DMS79 (cell line): ENCODE measurements at regions not wholly inside any gene's neighbourhood (a gene's known extent, or its start where the extent isn't known, plus 50 kb on each side); places are given as distances from the start of the nearest gene placed in this dataset.
"Not testable (repeated sequence)": the region's sequence is repeated elsewhere in the genome, so short reads cannot be mapped to it uniquely, and the experiment has no call there.

ENCODE experiments used
- DNase-seq: peaks from one replicate; lab custom pipeline; 2025; lab: John Stamatoyannopoulos, UW

DNA sequence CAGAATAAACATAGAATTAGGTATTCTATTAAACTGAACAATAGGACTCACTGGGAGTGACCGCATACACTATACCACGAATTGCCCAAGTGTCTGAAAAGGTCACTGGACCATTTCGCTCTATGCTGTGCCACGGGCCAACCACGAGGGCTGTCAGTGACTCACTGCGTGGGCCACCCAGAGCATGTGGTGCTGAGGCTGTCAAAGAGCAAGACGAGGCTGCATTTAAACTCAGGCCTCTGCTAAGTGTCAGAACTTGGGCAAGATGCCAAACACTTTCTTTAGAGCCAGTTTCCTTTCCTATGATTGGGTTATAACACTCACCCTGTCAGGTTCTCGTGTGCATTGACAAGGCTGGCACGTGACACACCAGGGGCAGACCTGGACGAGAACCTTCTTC lies 97.5 kb downstream of the SH3YL1 start:
- peak; percentile 22 for DNase-seq

DNA sequence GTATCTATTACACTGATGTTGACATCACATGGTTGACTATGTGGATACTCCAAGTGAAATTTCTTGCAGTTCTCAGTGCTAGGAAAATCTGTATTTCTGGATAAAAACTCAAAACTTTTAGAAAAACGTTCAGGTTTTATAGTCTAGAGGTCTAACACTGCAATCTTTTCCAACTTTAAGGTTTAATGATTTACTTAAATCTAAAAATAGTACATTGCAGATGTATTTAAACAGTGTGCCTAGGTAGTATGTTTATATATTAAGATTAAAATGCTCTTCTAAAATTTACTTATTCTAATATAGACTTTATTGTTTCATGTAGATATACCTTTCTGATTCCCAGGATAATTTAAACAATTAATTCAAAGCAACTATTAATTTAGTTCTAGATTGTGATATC lies 98.3 kb downstream of the SH3YL1 start:
- DNase-seq, result no peak

DNA sequence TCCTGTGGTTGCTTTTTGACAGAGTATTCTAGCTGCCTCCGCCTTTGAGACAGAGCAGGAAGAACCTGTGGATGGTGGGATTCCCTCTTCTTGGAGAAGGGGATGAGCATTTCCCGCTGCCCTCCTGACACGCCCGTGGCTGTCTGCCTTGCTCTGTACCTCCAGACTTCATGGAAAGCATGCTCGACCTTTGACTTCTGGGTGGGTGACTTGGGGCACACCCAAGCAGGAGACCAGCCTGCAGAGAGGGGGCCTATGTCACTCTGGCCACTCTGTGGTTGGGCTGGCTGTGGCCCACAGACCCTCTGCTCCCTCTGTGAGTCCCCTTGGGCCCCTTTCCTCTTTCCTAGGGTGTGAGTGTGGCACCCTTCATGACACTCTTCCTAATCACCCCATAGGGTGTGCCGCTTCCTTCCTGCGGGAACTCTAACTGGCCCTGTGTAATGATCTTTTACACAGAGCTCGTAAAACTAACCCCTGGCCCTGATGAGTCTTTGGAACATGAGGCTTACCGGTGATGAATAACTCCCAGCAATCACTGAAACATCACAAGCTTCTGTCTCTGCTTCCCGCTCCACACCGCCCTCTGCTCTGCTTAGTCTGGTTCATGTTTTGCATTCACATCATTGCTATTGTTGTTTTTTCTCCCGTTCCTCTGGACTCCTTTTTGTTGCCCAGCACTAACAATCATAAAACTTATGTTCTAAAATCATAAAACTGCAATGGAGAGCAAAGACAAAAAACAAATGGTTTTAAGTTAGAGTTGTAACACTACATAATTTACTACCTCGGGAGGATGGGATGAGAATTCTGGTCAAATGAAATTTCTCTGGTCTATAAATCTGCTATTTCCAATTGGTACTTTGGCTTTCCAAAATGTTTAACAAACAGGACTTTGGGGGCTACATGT lies 101.1 kb downstream of the SH3YL1 start:
- no peak for DNase-seq

DNA sequence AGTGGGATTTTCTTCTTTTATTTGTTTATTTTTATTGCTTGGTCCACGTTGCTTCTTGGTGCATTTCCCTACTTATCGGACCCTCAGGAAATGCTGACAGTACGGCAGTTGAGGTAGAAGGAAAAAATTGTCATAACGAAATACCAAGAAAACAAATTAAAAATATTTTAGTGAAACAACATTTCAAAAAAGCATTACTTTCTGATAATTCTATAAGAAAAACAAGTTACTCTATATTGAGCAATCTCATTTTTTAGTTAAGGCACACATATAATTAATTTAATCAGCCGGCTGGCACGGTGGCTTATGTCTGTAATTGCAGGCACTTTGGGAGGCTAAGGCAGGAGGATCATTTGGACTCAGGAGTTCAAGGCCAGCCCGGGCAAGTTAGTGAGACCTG lies 102.1 kb downstream of the SH3YL1 start:
- DNase-seq, result no peak

DNA sequence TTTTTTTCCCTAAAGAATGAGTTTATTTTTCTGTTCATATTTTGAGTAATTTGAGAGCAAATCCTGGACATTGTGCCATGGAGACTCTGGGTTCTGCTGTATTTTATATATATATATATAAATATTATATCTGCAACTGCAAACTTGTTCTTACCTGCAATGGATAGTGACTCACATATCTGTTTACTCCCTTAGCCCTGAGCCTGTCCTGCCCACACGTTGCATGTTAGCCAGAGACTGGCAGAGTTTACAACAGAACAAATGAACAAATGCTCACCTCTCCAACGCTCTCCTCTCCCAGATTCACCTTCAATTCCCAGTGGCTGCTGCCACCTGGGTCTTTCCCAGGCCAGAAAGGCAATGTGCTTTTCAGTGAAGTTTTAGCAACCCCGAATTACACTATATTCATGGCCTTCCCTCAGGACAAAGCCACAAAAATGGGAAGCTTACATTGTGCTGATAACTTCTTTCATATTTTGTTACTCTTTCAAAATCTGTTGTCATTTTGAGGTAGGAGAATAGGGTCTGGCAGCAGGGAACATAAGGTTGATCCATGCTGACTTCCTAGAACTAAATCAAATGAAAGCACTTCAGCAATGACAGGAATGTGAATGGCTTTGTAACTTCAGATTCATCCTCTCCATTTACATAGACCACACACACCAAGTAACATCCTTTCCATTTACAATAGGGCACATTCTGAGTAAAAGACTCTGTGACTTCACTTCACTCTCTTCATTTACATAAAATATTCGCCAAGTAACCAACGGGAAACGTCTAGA lies 105.4 kb upstream of the FAM110C start:
- no peak for DNase-seq

DNA sequence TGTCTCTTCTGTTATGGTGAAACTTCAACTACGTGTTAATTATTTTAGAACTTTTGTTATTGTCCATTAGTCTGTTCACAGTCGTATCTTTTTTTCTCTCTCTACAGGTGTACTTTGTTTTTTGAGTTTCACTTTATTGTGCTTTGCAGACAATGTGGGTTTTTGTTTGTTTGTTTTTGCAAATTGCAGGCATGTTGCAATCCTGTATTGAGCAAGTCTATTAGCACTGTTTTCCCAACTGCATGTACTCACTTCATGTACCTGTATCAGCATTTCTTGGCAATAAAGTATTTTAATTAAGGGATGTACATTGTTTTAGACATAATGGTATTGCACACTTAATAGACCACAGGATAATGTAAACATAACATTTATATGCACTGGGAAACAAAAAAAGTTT lies 99.1 kb upstream of the FAM110C start:
- DNase-seq, result no peak

DNA sequence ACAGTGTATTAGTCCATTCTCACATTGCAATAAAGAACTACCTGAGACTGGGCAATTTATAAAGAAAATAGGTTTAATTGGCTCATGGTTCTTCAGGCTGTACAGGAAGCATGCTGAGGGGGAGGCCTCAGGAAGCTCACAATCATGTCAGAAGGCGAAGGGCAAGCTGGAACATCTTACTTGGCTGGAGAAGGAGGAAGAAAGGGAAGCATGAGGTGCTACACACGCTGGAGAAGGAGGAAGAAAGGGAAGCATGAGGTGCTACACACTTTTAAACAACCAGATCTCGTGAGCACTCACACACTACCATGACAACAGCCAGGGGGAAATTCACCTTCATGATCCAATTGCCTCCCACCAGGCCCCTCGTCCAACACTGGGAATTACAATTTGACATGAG lies 95.3 kb upstream of the FAM110C start:
- DNase-seq, result no peak

DNA sequence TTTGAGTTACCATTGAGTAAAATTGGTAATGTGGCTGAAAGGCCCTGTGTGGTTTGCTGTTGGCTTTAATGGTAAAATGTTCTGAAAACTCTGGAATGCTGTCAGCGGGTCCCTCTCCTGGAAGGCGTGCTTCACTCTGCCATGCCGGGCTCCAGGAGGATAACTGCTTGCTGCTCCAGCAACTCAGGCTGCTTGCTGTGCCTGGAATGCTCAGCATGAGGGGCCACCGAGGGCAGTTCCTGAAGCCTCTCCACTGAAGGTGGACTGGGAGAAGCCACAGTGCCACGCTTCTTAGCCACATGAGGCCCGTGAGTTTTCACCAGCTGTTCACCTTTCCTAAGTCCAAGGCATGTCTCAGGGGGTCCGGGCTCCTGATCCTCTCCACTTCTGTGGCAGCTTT lies 90.4 kb upstream of the FAM110C start:
- no peak for DNase-seq

DNA sequence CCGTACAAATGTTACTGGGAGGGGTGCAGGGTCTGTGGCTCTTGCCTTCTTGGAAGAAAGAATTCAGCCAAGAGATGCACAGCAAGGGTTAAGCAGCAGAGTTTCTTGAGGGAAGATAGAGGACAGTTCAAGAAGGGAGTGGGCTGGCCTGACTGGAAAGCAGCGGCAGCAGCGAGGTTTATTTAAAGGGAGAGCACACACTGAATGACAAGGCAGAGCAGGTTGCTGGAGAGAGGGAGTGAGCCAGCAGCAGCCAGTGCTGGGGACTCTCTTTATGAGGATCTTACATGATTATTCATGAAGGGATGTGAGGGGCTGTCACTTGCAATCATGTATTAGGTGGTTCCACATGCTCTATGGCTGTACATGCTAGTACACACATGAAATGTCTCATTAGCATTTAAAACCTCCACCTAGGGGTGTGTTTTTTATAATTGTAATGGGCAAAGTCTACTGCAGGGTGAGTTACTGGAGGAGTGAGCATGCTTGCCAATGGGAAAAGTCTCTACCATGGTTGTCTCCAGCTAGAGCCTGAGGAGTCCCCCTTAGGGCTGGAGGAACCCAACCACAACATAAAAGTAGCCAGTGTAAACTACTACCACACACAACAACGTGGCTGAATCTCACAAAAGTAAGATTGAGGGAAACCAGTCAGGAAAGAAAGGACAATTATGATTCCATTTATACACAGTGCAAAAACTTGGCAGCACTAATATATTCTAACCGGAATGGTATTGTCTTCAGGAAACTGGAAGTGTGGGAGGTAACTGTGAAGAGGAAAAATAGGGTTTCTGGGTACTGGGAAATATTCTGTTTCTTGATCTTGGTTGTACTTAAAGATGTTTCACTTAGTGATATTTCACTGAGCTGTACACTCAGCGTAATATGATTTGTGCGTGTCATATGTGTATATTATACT lies 87.6 kb upstream of the FAM110C start:
- DNase-seq, result no peak

DNA sequence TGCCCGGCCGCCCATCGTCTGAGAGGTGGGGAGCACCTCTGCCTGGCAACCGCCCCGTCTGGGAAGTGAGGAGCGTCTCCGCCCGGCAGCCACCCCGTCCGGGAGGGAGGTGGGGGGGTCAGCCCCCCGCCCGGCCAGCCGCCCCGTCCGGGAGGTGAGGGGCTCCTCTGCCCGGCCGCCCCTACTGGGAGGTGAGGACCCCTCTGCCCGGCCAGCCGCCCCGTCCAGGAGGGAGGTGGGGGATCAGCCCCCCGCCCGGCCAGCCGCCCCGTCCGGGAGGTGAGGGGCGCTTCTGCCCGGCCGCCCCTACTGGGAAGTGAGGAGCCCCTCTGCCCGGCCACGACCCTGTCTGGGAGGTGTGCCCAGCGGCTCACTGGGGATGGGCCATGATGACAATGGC lies 80.5 kb upstream of the FAM110C start:
- not testable (repeated sequence) for DNase-seq

DNA sequence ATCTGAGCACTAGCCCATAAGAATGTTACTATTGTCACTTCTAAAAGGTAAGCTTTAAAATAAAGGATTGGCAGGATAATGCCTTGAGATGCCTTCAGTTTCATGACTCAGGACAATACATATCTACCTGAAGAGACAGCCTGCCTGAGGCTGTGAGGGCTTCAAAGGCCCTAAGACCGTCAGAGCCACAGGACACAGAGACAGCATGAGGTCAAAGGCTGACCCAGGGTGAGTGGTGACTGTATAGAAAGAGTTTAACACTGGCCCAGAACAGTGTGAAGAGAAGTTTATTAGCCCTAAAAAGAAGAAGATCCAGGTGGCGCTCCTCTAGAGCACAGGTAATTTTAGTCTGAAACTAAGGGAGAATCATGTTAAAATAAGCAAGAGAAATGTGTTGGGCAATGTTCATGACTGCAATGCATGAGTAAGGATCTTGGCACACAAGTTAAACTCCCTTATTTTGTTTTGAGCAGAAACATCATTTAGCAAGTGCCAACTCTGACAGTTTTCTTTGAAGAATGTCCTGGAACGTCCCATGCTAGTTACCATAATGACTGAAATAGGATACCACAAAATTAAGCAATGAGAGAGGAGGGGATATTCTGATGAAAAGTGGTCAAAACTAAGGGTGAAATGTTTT lies 78.1 kb upstream of the FAM110C start:
- DNase-seq, result no peak

DNA sequence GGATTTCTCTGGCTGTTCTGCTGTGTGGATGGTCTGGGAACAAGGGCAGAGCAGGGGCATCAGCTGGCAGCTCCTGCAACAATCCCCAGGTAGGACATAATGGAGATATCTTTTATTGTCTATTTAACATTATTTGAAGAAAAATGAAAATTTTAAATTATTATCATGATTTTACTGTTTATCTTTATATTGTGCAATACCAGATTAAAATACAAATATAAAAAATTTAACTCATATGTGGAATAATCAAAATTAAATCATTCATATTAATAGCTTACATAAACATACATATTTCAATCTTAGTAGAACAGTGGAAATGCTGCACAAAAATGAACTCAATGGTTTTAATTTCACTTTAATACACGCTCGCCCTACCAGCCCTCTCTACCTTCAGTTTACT lies 70.6 kb upstream of the FAM110C start:
- DNase-seq, result no peak

DNA sequence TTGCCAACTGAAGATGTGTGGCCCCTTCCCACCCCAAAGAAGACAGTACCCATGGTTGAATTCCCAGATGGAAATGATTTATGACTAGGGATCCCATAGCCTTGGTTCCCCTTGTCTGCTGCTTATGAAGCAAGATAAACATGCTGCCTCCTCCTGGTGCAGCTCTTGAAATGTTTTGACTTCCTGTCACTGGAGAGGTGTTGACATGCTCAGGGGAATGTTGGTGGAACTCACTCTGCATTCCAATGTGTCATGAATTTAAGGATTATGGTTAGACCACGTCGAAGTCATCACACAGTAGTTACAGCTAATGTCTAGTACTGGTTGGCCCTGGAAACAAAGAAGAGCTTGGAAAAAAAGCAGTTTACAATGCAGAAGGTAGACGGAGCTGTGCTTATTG lies 69.0 kb upstream of the FAM110C start:
- no peak for DNase-seq

DNA sequence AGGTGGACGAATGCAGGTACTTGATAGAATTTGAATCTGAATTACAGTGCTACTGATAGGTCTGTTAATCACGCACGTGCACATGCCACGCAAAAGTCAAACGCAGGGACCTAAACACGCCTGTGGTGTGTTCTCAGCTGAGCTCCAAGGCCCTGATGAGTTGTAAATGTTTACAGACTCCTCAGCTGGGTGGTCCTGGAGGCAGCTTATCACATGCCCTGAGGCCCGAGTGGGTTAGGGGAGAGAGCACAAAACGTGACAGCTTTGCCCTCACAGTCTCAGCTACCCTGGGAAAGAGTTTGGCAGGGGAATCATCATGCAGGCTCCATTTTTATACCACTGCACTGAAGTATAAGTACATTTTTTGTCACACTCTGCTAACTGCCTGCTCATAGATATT lies 68.3 kb upstream of the FAM110C start:
- DNase-seq, result no peak

DNA sequence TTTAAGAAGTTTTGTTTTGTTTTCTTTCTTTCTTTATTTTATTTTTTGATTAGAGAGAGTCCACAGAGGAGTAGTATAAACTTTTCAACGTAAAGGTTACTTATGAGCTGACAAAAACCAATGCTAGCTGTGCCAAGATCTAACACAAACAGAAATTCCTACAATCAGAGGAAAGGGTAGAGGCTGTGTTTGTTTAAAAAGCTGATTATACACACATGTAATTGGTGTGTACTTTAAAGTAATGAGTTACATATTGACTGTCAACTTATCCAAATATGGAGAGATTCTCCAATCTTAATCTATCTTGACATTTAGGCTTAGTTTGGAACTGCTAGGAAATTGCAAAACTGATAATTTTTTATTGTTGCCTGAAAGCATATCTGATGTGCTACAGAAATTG lies 63.7 kb upstream of the FAM110C start:
- DNase-seq, result no peak

DNA sequence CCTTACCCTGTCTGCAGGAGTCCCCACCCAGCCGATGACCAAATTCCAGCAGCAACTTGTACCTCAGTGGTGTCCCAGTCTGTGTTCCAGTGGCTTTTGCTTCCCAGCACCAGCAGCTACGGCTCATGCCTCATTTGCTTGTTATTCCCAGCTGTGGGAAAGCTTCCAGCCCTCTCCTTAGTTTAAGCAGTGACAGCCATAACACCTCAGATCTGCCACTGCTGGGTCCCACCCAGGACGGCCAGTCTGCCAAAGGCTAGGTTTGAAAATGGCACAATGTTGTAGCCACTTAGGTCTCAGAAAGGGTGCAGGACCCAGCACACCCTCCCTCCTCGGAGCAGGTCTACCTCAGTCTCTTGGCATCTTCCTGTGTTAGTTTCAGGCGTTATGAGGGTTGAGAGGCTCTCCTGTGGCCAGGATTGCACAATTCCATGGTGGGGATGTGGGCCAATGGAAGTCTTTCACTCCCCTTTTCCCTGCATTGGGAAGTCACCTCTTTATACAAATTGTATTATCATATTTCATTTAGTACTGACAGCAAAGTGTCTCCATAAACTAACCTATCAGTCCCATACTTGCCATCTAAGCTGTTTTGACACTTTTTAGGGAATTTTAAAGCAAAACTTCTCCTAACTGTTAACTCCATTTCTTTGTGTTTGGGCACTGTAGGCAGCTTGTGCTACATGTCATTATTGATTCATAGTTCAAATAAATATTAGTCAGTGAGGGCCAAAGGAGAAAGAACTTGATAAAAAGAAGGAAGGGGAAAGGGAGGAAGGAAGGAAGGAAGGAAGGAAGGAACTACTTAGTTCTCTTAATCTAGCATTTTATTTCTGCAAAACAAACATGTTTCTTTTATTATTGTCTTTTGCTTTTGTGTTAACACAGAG lies 62.9 kb upstream of the FAM110C start:
- DNase-seq, result no peak

DNA sequence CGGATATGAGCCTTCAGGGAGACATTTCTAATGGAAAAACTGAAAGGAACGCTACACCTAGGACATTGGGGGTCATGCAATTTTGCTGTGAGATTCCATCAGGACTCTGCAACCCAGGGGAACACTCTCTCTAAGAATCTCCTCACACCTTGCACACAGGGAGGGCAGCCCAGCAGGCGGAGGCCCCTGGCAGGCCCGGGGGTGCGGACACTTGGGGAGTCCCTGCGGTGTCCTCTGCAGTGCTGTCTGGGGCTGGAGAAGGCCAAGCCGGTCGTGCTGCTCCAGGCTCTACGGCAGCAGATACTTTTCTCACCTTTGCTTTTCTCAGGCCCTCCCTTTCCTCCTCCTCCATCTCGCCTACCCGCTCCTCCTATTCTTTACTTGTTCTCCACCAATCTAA lies 54.7 kb upstream of the FAM110C start:
- DNase-seq, result no peak
